Ammon's horn (tissue), 1 donor: ENCODE measurements at regions not wholly inside any gene's neighbourhood (a gene's known extent, or its start where the extent isn't known, plus 50 kb on each side); places are given as distances from the start of the nearest gene placed in this dataset.
A peak's percentile ranks its signal among the peaks of the same experiment; 100 is the strongest.

Source experiments
- DNase-seq: peaks from one replicate; pipeline ENCODE4 v3.0.0-alpha.2; 2016; ENCODE audit warnings: low spot score

GRCh38 chr10:7507887-7508726 lies 97.3 kb upstream of the SFMBT2 start:
- no peak for DNase-seq

- no peak for DNase-seq
Measured at GRCh38 chr10:7506571-7506970, 95.7 kb upstream of the SFMBT2 start.

- DNase-seq, result no peak
Measured at GRCh38 chr10:7505196-7505595, 94.4 kb upstream of the SFMBT2 start.

- no peak for DNase-seq
Measured at GRCh38 chr10:7503190-7503589, 92.4 kb upstream of the SFMBT2 start.

GRCh38 chr10:7501157-7501556 lies 90.3 kb upstream of the SFMBT2 start:
- no peak for DNase-seq

- no peak for DNase-seq
Measured at GRCh38 chr10:7498111-7498510, 87.3 kb upstream of the SFMBT2 start.

- no peak for DNase-seq
Measured at GRCh38 chr10:7493996-7494395, 83.2 kb upstream of the SFMBT2 start.

GRCh38 chr10:7492660-7493046 lies 81.8 kb upstream of the SFMBT2 start:
- no peak for DNase-seq

- no peak for DNase-seq
Measured at GRCh38 chr10:7491949-7492659, 81.3 kb upstream of the SFMBT2 start.

- DNase-seq, result no peak
Measured at GRCh38 chr10:7491230-7491629, 80.4 kb upstream of the SFMBT2 start.

- no peak for DNase-seq
Measured at GRCh38 chr10:7488418-7488829, 77.6 kb upstream of the SFMBT2 start.

GRCh38 chr10:7487528-7487927 lies 76.7 kb upstream of the SFMBT2 start:
- DNase-seq, result no peak

GRCh38 chr10:7486528-7486927 lies 75.7 kb upstream of the SFMBT2 start:
- DNase-seq, result no peak

GRCh38 chr10:7485799-7486198 lies 75.0 kb upstream of the SFMBT2 start:
- no peak for DNase-seq

GRCh38 chr10:7485244-7485556 lies 74.4 kb upstream of the SFMBT2 start:
- no peak for DNase-seq

GRCh38 chr10:7484456-7485243 lies 73.8 kb upstream of the SFMBT2 start:
- peak; percentile 40 for DNase-seq

- DNase-seq, result no peak
Measured at GRCh38 chr10:7483848-7484247, 73.0 kb upstream of the SFMBT2 start.

- no peak for DNase-seq
Measured at GRCh38 chr10:7482992-7483391, 72.2 kb upstream of the SFMBT2 start.

GRCh38 chr10:7481368-7481765 lies 70.5 kb upstream of the SFMBT2 start:
- no peak for DNase-seq

- DNase-seq, result peak; percentile 63
Measured at GRCh38 chr10:7480742-7481367, 70.0 kb upstream of the SFMBT2 start.

GRCh38 chr10:7479861-7480598 lies 69.2 kb upstream of the SFMBT2 start:
- no peak for DNase-seq
